K562 (cell line): ENCODE measurements at regions not wholly inside any gene's neighbourhood (a gene's known extent, or its start where the extent isn't known, plus 50 kb on each side); places are given as distances from the start of the nearest gene placed in this dataset.

Source experiments
- ATAC-seq: fragments of 200-7000 bp; cut with Tn5 transposase; 3 replicates; pipeline ENCODE4 v1.9.1; 2020; ENCODE audit warnings: moderate library complexity
- BruUV-seq: library from RNA; stranded (reverse); fragments of 400-500 nt; replicated peaks from 2 replicates; lab custom pipeline; 2021; lab: Mats Ljungman, UMichigan
- CTCF ChIA-PET: fragments of 300-600 bp; formaldehyde crosslinking; extraction: SDS; loops from one replicate; lab custom pipeline; 2021; ENCODE audit warnings: low intra/inter-chr PET ratio; lab: Yijun Ruan, JAX
- POLR2A ChIA-PET: fragments of 300-600, 350-650 bp; sonication (Branson Sonifier 250); formaldehyde crosslinking; extraction: SDS; loops from one replicate; lab custom pipeline; 2021; ENCODE audit warnings: antibody characterized with exemption, inconsistent platforms; lab: Yijun Ruan, JAX
- DNase-seq, 4 experiments: peaks; one replicate each; pipeline versions ENCODE4 v3.0.0 to v3.0.0-alpha.2; 2011 to 2018; ENCODE audit warnings: low spot score in 3 of 4, mixed read lengths in 3 of 4; ENCODE audit errors: extremely low read depth in 1 of 4
- FAIRE-seq: peaks from 2 replicates; lab custom pipeline; 2011; peaks lifted over from hg19 to GRCh38; lab: Jason Lieb, UNC
- H2AFZ ChIP-seq: 2 replicates; pipeline ENCODE4 v1.6.0; 2011; ENCODE audit warnings: low read depth, low read length, control low read depth, inconsistent platforms
- H3K27ac ChIP-seq: fragments of 200-600 bp; 3 replicates; pipeline ENCODE4 v1.8.0; 2011; ENCODE audit warnings: low read depth, mild to moderate bottlenecking, control low read depth, inconsistent platforms, low read length, moderate library complexity, mixed read lengths; ENCODE audit errors: extremely low read depth
- H3K27me3 ChIP-seq, 2 experiments: fragments of 300-600 bp in 1 of 2; 2 replicates in 1 of 2; 3 replicates in 1 of 2; pipeline versions ENCODE4 v1.6.0 to v1.8.0; 2011; ENCODE audit warnings: inconsistent platforms in 2 of 2, low read length in 2 of 2, mild to moderate bottlenecking in 1 of 2, mixed read lengths in 1 of 2, moderate library complexity in 1 of 2; ENCODE audit not compliant: control insufficient read depth in 2 of 2, insufficient read depth in 2 of 2
- H3K36me3 ChIP-seq: fragments of 300-600 bp; 3 replicates; pipeline ENCODE4 v1.8.0; 2011; ENCODE audit warnings: mild to moderate bottlenecking, low read length, inconsistent platforms; ENCODE audit not compliant: control insufficient read depth, insufficient read depth
- H3K4me1 ChIP-seq, 2 experiments: fragments of 200-600 bp in 1 of 2; replicated peaks in 1 of 2; 2 replicates in 1 of 2; 3 replicates in 1 of 2; pipeline versions ENCODE4 v1.5.1 to v1.8.0; 2011; ENCODE audit warnings: inconsistent platforms in 2 of 2, low read length in 2 of 2, mild to moderate bottlenecking in 1 of 2, mixed read lengths in 1 of 2, moderate library complexity in 1 of 2; ENCODE audit not compliant: control insufficient read depth in 2 of 2, insufficient read depth in 2 of 2
- H3K4me2 ChIP-seq: 2 replicates; pipeline ENCODE4 v1.6.1; 2011; ENCODE audit warnings: low read length, control low read depth, inconsistent platforms, mixed read lengths; ENCODE audit not compliant: insufficient read depth
- H3K4me3 ChIP-seq: fragments of 200-600 bp; sonication (generic), shearing (Covaris generic); 2 replicates; pipeline ENCODE4 v1.5.1; 2016; ENCODE audit warnings: control low read depth, inconsistent platforms
- H3K79me2 ChIP-seq: fragments of 200-600 bp; 3 replicates; pipeline ENCODE4 v1.8.0; 2011; ENCODE audit warnings: low read length, inconsistent platforms; ENCODE audit not compliant: control insufficient read depth, insufficient read depth
- H3K9ac ChIP-seq, 2 experiments: 2 replicates each; pipeline versions ENCODE4 v1.6.0 to v1.6.1; 2011; ENCODE audit warnings: low read depth in 2 of 2, low read length in 2 of 2, control low read depth in 1 of 2, inconsistent platforms in 1 of 2, mild to moderate bottlenecking in 1 of 2, mixed read lengths in 1 of 2; ENCODE audit not compliant: insufficient read depth in 1 of 2
- H3K9me1 ChIP-seq: one replicate; pipeline ENCODE4 v1.6.0; 2011; ENCODE audit warnings: inconsistent platforms, mild to moderate bottlenecking, low read length, moderate library complexity; ENCODE audit not compliant: control insufficient read depth, insufficient read depth
- H3K9me3 ChIP-seq: replicated peaks from 2 replicates; pipeline ENCODE4 v1.5.1; 2011; ENCODE audit warnings: low read depth, low read length, inconsistent platforms; ENCODE audit not compliant: control insufficient read depth, insufficient read depth
- H4K20me1 ChIP-seq: replicated peaks from 2 replicates; pipeline ENCODE4 v1.6.1; 2011; ENCODE audit warnings: low read length, inconsistent platforms, mixed read lengths; ENCODE audit not compliant: control insufficient read depth, insufficient read depth
- E2F1 ChIP-seq: sonication (generic); formaldehyde crosslinking; IDR thresholded peaks from 2 replicates; pipeline ENCODE4 v1.8.1; 2023; ENCODE audit warnings: mild to moderate bottlenecking, missing genetic modification reagents, moderate library complexity
- ELK3 ChIP-seq: fragments of 450-650 bp; formaldehyde crosslinking; IDR thresholded peaks from 2 replicates; pipeline ENCODE4 v1.4.0; 2020; ENCODE audit warnings: mild to moderate bottlenecking
- FOXP1 ChIP-seq: sonication (generic); formaldehyde crosslinking; IDR thresholded peaks from 2 replicates; pipeline ENCODE4 v1.8.0; 2022; ENCODE audit warnings: mild to moderate bottlenecking, missing genetic modification reagents
- GABPA ChIP-seq: fragments of 200-800 bp; sonication (Bioruptor generic); conservative IDR thresholded peaks from 2 replicates; pipeline ENCODE4 v1.6.1; 2016; ENCODE audit warnings: low read depth, missing genetic modification characterization, missing compliant biosample characterization
- GTF2A2 ChIP-seq: IDR thresholded peaks from 2 replicates; pipeline ENCODE4 v1.6.1; 2016; ENCODE audit warnings: mild to moderate bottlenecking, missing genetic modification characterization, missing compliant biosample characterization
- HDAC6 ChIP-seq: IDR thresholded peaks from 2 replicates; pipeline ENCODE4 v1.6.1; 2012; ENCODE audit warnings: low read depth, mild to moderate bottlenecking, control low read depth, inconsistent platforms, low read length, moderate library complexity
- LCOR ChIP-seq: sonication (generic); formaldehyde crosslinking; IDR thresholded peaks from 2 replicates; pipeline ENCODE4 v1.8.0; 2022; ENCODE audit warnings: mild to moderate bottlenecking, missing genetic modification reagents
- STAT6 ChIP-seq: sonication (generic); formaldehyde crosslinking; IDR thresholded peaks from 2 replicates; pipeline ENCODE4 v1.8.1; 2023; ENCODE audit warnings: mild to moderate bottlenecking, missing genetic modification reagents
- ZNF140 ChIP-seq: fragments of 250-450 bp; sonication (Bioruptor Pico); IDR thresholded peaks from 2 replicates; pipeline ENCODE4 v1.8.0; 2021; ENCODE audit warnings: moderate library complexity, mild to moderate bottlenecking, inconsistent platforms
- ZNF778 ChIP-seq: fragments of 450-650 bp; formaldehyde crosslinking; IDR thresholded peaks from 2 replicates; pipeline ENCODE4 v1.4.0; 2020; ENCODE audit warnings: mild to moderate bottlenecking, moderate library complexity
- WGBS: fragments of 100-300 bp; shearing (Covaris generic); methylation state at CpG from one replicate; pipeline ENCODE4 v1.1.6; 2016; ENCODE audit warnings: low coverage, mixed read lengths; ENCODE audit not compliant: insufficient coverage; ENCODE audit errors: missing lambda C conversion rate; 5-methylcytosine and 5-hydroxymethylcytosine counted together
- in situ Hi-C: fragments of 300-500 bp; cut with MboI; formaldehyde crosslinking; loops from 4 replicates; pipeline ENCODE4 v1.15.0; 2018; ENCODE audit warnings: inconsistent platforms, mixed read lengths
- intact Hi-C: fragments of 100-400 bp; cut with micrococcal nuclease; formaldehyde crosslinking; loops from 2 replicates; pipeline ENCODE4 v1.14.2; 2022

GRCh38 chr1:147463022-147463421 is 78.3 kb upstream of the BCL9 start:
- Histone ChIP-seq H3K9me1 (no peaks in the 10 kb centered on the region), H2AFZ (no peak overlapping the region), H3K9me3 (no peaks in the 10 kb centered on the region), H3K9ac (no peak overlapping the region), H3K27ac (no peak overlapping the region)
- FAIRE-seq = no peak
- BruUV-seq = no TSS peak
- POLR2A ChIA-PET = no interaction called here
- in situ Hi-C loops = no loop called here
- ATAC-seq = no peak
- no peak for TF ChIP-seq GABPA (tag)
- TF ChIP-seq, all 486 proteins: peak for 0
- no peaks in the 10 kb centered on the region for H4K20me1 ChIP-seq
- intact Hi-C loops = no loop called here
- H3K4me2 ChIP-seq = no peak overlapping the region
- no peak overlapping the region for H3K4me3 ChIP-seq
- no peak for DNase-seq
- no peaks in the 10 kb centered on the region for H3K79me2 ChIP-seq
- 0 out of 5 replicates have a peak, but pooled peaks cover 1 to 2% of the 10 kb centered on the region in 2 experiments for H3K27me3 ChIP-seq
- H3K4me1 ChIP-seq = no peaks in the 10 kb centered on the region
- CTCF ChIA-PET = no interaction called here
- no peaks in the 10 kb centered on the region for H3K36me3 ChIP-seq
- WGBS = 5% methylated on average over 3 of the region's 3 CpGs

- H2AFZ ChIP-seq = no peak overlapping the region
- DNase-seq = no peak
- H3K9me1 ChIP-seq = no peaks in the 10 kb centered on the region
- ATAC-seq = no peak
- no peaks in the 10 kb centered on the region for H4K20me1 ChIP-seq
- no peak overlapping the region for H3K9ac ChIP-seq
- no peak overlapping the region for H3K27ac ChIP-seq
- H3K36me3 ChIP-seq = no peaks in the 10 kb centered on the region
- CTCF ChIA-PET = no interaction called here
- POLR2A ChIA-PET = no interaction called here
- H3K4me1 ChIP-seq = no peaks in the 10 kb centered on the region
- H3K4me2 ChIP-seq = no peak overlapping the region
- in situ Hi-C loops (no loop called here), intact Hi-C loops (no loop called here)
- peak; percentile 23 for FAIRE-seq
- BruUV-seq = no TSS peak
- peaks cover 2 to 18% of the 10 kb centered on the region in 2 experiments; a peak in 1 of 5 replicates for H3K27me3 ChIP-seq
- no peaks in the 10 kb centered on the region for H3K79me2 ChIP-seq
- H3K4me3 ChIP-seq = no peak overlapping the region
- H3K9me3 ChIP-seq = no peaks in the 10 kb centered on the region
- 0% methylated on average over 3 of the region's 3 CpGs for WGBS
- no peak for TF ChIP-seq STAT6 (CRISPR knock-in tag)
- no peak for TF ChIP-seq ELK3
- TF ChIP-seq LCOR = no peak
- no peak for TF ChIP-seq FOXP1 (CRISPR knock-in tag)
- TF ChIP-seq HDAC6 = no peak
- TF ChIP-seq E2F1 (CRISPR knock-in tag) = no peak
- TF ChIP-seq ZNF778 = no peak
- no peak for TF ChIP-seq ZNF140 (CRISPR knock-in tag)
- no peak for TF ChIP-seq GTF2A2 (tag)
These were observed 74.8 kb upstream of the BCL9 start for GRCh38 chr1:147466543-147466942.
